Coronary artery (tissue), 2 donors: ENCODE measurements at regions not wholly inside any gene's neighbourhood (a gene's known extent, or its start where the extent isn't known, plus 50 kb on each side); places are given as distances from the start of the nearest gene placed in this dataset.

ENCODE experiments used
- DNase-seq: peaks from one replicate; pipeline ENCODE4 v3.0.0-alpha.2; 2017; ENCODE audit warnings: low spot score
- H3K27ac ChIP-seq, 2 donors: fragments of 200-600 bp; sonication (generic); one replicate each; pipeline ENCODE4 v1.5.1; 2016 to 2019
- H3K4me3 ChIP-seq: fragments of 200-600 bp; sonication (generic); 2 replicates; pipeline ENCODE4 v1.5.1; 2016; ENCODE audit warnings: mild to moderate bottlenecking, moderate library complexity
- TF ChIP-seq, protein P1 (sequence below): fragments of 200-600 bp; sonication (generic); IDR thresholded peaks from one replicate; pipeline ENCODE4 v1.5.1; 2019; ENCODE audit warnings: antibody characterized with exemption

DNA sequence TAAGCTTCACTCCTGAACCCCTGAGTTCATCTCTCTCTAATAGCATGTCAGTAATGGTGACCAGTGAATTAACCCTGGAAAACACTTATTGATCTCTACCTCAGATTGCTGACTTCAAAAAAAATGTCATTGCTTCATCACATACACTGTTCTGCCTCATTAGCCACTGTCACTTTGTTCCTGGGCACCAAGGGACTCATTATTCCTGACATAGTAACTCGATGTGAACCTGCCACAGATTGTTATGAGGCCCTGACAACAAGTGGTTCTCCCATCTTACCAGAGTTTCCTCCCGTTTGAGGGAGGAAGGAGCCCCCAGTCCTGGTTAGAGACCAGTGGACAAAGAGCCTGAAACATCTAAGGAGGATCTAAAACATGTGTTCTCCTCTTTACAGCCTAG is 403.3 kb upstream of the SMIM21 start:
- no peak overlapping the region for H3K4me3 ChIP-seq
- TF ChIP-seq, protein P1, sequence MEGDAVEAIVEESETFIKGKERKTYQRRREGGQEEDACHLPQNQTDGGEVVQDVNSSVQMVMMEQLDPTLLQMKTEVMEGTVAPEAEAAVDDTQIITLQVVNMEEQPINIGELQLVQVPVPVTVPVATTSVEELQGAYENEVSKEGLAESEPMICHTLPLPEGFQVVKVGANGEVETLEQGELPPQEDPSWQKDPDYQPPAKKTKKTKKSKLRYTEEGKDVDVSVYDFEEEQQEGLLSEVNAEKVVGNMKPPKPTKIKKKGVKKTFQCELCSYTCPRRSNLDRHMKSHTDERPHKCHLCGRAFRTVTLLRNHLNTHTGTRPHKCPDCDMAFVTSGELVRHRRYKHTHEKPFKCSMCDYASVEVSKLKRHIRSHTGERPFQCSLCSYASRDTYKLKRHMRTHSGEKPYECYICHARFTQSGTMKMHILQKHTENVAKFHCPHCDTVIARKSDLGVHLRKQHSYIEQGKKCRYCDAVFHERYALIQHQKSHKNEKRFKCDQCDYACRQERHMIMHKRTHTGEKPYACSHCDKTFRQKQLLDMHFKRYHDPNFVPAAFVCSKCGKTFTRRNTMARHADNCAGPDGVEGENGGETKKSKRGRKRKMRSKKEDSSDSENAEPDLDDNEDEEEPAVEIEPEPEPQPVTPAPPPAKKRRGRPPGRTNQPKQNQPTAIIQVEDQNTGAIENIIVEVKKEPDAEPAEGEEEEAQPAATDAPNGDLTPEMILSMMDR = no peak
- DNase-seq = no peak

DNA sequence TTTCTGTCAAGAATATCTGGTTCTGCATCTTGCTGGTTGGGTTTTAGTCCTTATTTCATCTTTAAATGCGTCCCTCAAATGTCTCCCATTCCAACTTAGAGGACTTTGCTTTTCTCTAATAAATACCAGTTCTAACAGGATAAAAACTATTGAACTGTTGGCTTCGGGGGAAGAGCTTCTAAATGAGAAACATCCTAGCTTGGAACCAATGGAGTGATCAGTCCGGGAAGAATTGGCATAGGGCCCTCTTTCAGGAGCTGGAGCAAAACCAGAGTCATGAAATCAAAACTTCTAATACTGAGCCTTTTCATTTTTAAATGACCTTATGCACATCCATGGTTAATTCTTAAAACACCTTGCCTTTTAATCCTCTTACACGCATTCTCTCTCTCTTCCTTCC is 401.6 kb upstream of the SMIM21 start:
- no peak overlapping the region for H3K27ac ChIP-seq
- TF ChIP-seq, protein P1 = no peak
- no peak for DNase-seq
- H3K4me3 ChIP-seq = no peak overlapping the region

More for the DNA sequence above, 403.3 kb upstream of the SMIM21 start:
- no peak overlapping the region for H3K27ac ChIP-seq

DNA sequence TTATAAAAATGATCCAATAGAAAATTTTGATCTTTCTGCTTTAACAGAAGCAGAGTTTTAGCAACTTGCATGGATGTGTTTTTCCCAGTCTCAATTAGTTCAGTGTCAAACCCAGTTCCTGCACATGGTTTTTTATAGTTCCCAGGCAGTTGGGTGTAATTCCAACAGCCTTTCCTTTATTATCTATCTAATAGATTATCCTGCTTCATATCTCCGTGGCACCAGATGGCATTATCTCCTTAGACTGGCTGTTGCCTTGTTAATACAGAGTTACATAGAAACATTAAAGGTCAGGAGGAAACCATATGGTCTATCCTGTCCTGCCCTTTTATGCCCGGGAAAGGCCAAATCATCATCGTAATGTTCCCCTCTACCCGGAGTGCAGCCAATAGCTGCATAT is 400.9 kb upstream of the SMIM21 start:
- no peak for DNase-seq
- Histone ChIP-seq H3K4me3 (no peak overlapping the region), H3K27ac (no peak overlapping the region)
- TF ChIP-seq, protein P1 = no peak

DNA sequence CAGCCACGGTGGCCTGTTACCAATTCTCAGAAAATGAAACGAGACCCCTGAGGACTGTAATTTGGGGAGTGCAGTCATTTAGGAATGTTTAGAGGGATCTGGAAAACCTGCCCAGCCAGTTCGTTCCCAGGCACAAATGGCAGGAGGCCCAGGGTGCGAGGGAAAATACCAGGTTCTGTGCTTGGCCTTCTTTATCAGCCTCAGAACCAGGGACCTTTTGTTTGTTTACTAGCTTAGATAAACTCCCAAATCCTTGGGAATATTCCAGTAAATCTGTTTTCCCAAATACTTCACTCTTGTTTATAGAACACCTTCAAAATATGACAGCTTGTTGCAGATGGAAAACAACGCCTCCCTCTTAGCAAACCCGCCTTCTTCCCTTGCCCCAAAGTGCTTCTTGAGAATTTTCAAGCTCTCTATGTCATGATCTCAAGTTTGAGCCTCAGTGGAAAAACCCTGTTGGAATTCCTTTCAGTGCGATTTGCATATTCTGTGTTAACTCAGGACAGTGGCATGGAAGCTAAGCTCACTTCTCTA is 400.3 kb upstream of the SMIM21 start:
- no peak overlapping the region for H3K27ac ChIP-seq

DNA sequence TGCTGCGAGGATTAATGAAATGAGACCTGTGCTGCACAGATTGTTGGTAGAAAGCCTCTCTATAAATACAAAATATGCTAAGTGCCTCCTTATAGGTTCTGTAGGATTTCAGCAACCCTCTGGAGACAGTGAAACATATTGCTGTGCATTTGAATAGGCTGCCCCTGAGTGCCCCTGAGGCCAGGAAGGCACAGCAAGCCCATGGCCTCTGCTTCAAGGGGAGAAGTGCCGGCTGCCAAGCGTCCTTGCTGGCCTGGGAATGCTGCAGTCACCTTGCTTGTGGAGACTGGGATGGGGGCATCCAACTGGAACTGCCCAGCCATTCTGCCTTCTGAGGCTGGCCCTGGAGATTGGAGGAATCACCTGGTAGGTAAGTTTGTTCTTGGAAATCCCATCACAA is 397.2 kb upstream of the SMIM21 start:
- Histone ChIP-seq H3K4me3 (no peak overlapping the region), H3K27ac (no peak overlapping the region)
- no peak for DNase-seq
- TF ChIP-seq, protein P1 = no peak

More for the DNA sequence above, 400.3 kb upstream of the SMIM21 start:
- no peak for DNase-seq
- no peak overlapping the region for H3K4me3 ChIP-seq
- TF ChIP-seq, protein P1 = no peak

DNA sequence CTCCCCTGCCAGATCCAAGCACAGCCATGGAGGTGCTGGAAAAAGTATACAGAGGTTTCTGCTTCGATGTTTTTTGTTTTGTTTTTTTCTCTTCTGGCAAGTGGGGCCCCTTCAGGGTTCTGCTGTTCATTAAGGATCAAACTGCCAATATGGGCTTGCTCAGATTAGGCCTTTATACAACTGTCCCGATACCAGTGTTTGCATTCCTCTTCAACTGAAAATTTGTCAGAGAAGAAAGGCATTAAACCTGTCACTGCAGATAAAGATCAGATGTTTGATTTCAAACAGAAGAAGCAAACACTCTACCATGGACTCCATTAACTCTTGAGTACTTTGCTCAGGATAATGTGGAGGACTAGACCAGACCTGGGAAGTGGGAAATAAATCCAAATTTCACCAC is 396.0 kb upstream of the SMIM21 start:
- DNase-seq = no peak
- Histone ChIP-seq H3K4me3 (no peak overlapping the region), H3K27ac (no peak overlapping the region)
- TF ChIP-seq, protein P1 = no peak

DNA sequence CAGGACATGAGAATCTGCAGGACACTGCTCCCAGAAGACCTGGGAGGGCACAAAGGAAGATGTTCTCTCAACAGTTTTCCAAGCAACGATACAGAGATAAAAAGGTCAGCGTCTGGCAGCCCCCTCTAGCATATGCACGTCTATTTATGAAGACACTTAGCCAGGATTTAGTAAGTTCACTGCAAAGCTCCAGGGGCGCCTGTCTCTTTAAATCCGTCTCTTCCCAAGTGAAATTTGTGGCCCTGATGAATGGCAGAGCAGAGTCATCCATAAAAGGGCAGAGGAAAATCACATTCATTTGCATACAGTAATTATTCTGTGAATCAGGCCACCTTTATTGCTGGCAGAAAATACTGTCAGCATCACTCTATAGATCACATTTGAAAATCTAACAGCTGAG is 390.9 kb upstream of the SMIM21 start:
- DNase-seq = no peak
- Histone ChIP-seq H3K27ac (no peak overlapping the region), H3K4me3 (no peak overlapping the region)
- TF ChIP-seq, protein P1 = no peak
